Ascending aorta (tissue), 2 donors: ENCODE measurements at regions not wholly inside any gene's neighbourhood (a gene's known extent, or its start where the extent isn't known, plus 50 kb on each side); places are given as distances from the start of the nearest gene placed in this dataset.

Source experiments
- DNase-seq, 2 donors: peaks; one replicate each; pipeline ENCODE4 v3.0.0-alpha.2; 2019; ENCODE audit warnings: low spot score in 2 of 2
- H3K27ac ChIP-seq, 2 donors: fragments of 200-600 bp; sonication (generic); one replicate each; pipeline ENCODE4 v1.5.1; 2016 to 2017; ENCODE audit warnings: mild to moderate bottlenecking in 1 of 2
- H3K27me3 ChIP-seq: fragments of 200-600 bp; sonication (generic); one replicate; pipeline ENCODE4 v1.5.1; 2017
- H3K36me3 ChIP-seq, 2 donors: fragments of 200-600 bp; sonication (generic); one replicate each; pipeline ENCODE4 v1.5.1; 2016
- H3K4me1 ChIP-seq, 2 donors: fragments of 200-600 bp; sonication (generic); one replicate each; pipeline ENCODE4 v1.5.1; 2016 to 2017; ENCODE audit warnings: mild to moderate bottlenecking in 1 of 2
- H3K4me3 ChIP-seq, 2 donors: fragments of 200-600 bp; sonication (generic); one replicate each; pipeline ENCODE4 v1.5.1; 2016 to 2017; ENCODE audit warnings: mild to moderate bottlenecking in 1 of 2
- H3K9me3 ChIP-seq, 2 donors: fragments of 200-600 bp; sonication (generic); one replicate each; pipeline ENCODE4 v1.5.1; 2016
- CTCF ChIP-seq, 3 experiments: fragments of 200-600 bp in 2 of 3; fragments of 450-650 bp in 1 of 3; sonication (generic) in 2 of 3; IDR thresholded peaks; one replicate each; pipeline ENCODE4 v1.5.1; 2016 to 2019; ENCODE audit warnings: antibody characterized with exemption in 3 of 3, mild to moderate bottlenecking in 1 of 3, moderate library complexity in 1 of 3
- intact Hi-C: fragments of 100-400 bp; cut with DNase I; formaldehyde crosslinking; loops from one replicate; pipeline ENCODE4 v1.15.1; 2023

- Histone ChIP-seq H3K9me3 (peaks cover 0 to 15% of the 10 kb centered on the region in 2 donors), H3K4me1 (no peaks in the 10 kb centered on the region), H3K36me3 (no peaks in the 10 kb centered on the region), H3K4me3 (no peak overlapping the region), H3K27me3 (no peaks in the 10 kb centered on the region), H3K27ac (no peak overlapping the region)
- TF ChIP-seq CTCF (IDR thresholded peaks at IDR 0.05) = no peak
- no peak for DNase-seq
- intact Hi-C loops = no loop called here
These were observed 258.9 kb upstream of the PPP2R2D start for GRCh38 chr10:131641898-131642297.

- no peaks in the 10 kb centered on the region for H3K4me1 ChIP-seq
- intact Hi-C loops = no loop called here
- H3K36me3 ChIP-seq = no peaks in the 10 kb centered on the region
- H3K27me3 ChIP-seq = no peaks in the 10 kb centered on the region
- H3K4me3 ChIP-seq = no peak overlapping the region
- no peak for DNase-seq
- no peak for TF ChIP-seq CTCF (IDR thresholded peaks at IDR 0.05)
- no peak overlapping the region for H3K27ac ChIP-seq
- peaks cover 0 to 15% of the 10 kb centered on the region in 2 donors for H3K9me3 ChIP-seq
These were observed 257.8 kb upstream of the PPP2R2D start for GRCh38 chr10:131642966-131643365.

- H3K4me1 ChIP-seq = no peaks in the 10 kb centered on the region
- peaks cover 0 to 11% of the 10 kb centered on the region in 2 donors for H3K9me3 ChIP-seq
- intact Hi-C loops = no loop called here
- no peak overlapping the region for H3K4me3 ChIP-seq
- no peak for DNase-seq
- H3K27ac ChIP-seq = no peak overlapping the region
- no peaks in the 10 kb centered on the region for H3K27me3 ChIP-seq
- TF ChIP-seq CTCF (IDR thresholded peaks at IDR 0.05) = no peak
- H3K36me3 ChIP-seq = no peaks in the 10 kb centered on the region
These were observed 256.5 kb upstream of the PPP2R2D start for GRCh38 chr10:131644289-131644688.

GRCh38 chr10:131644864-131645658 is 255.7 kb upstream of the PPP2R2D start:
- no peak for DNase-seq
- intact Hi-C loops = no loop called here
- TF ChIP-seq CTCF (IDR thresholded peaks at IDR 0.05) = no peak

GRCh38 chr10:131645756-131646155 is 255.1 kb upstream of the PPP2R2D start:
- intact Hi-C loops = no loop called here
- Histone ChIP-seq H3K27me3 (no peaks in the 10 kb centered on the region), H3K27ac (no peak overlapping the region), H3K4me3 (no peak overlapping the region), H3K9me3 (no peaks in the 10 kb centered on the region), H3K36me3 (no peaks in the 10 kb centered on the region), H3K4me1 (no peaks in the 10 kb centered on the region)
- DNase-seq = no peak
- TF ChIP-seq CTCF (IDR thresholded peaks at IDR 0.05) = no peak

More at GRCh38 chr10:131644864-131645658, 255.7 kb upstream of the PPP2R2D start:
- no peak overlapping the region for H3K27ac ChIP-seq
- H3K4me3 ChIP-seq = no peak overlapping the region
- H3K36me3 ChIP-seq = no peaks in the 10 kb centered on the region
- H3K4me1 ChIP-seq = no peaks in the 10 kb centered on the region
- H3K9me3 ChIP-seq = peaks cover 0 to 4% of the 10 kb centered on the region in 2 donors
- H3K27me3 ChIP-seq = no peaks in the 10 kb centered on the region
